ENCODE measurements at regions not wholly inside any gene's neighbourhood (a gene's known extent, or its start where the extent isn't known, plus 50 kb on each side); places are given as distances from the start of the nearest gene placed in this dataset.

DNA sequence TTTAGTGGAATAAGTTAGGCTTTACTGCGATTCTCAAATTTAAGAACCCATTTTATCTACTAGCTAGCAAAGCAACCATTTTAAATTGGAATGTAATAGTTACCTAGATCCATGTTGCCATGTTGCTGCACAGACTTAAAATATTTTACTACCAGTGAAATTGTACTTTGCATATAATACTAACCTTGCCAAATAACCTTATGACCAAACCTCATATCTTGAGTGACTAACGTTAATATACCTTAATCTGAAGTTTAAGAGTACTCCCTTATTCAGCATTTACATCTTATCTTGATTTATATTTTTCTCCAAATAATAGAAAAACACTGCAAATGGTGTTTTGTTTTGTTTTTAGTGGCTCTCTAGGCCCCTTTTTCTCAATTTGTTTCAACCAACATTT lies 50.3 kb upstream of the NAB1 start:
- TF ChIP-seq POLR2AphosphoS5 (IDR thresholded peaks at IDR 0.05; ENCODE audit: low read depth, low read length): no peak
- TF ChIP-seq TAF1 (IDR thresholded peaks at IDR 0.05; ENCODE audit: borderline replicate concordance, low read depth, low read length): no peak
